WTC11 (cell line): ENCODE measurements at regions not wholly inside any gene's neighbourhood (a gene's known extent, or its start where the extent isn't known, plus 50 kb on each side); places are given as distances from the start of the nearest gene placed in this dataset.

Experiments
- ATAC-seq: fragments of 200-7000 bp; cut with Tn5 transposase; 2 replicates; pipeline ENCODE4 v1.10.0; 2021; ENCODE audit warnings: mild to moderate bottlenecking, moderate library complexity
- CTCF ChIA-PET: fragments of 300-600 bp; sonication (Branson Sonifier 250); formaldehyde crosslinking; loops from one replicate; lab custom pipeline; 2021; ENCODE audit warnings: antibody characterized with exemption; lab: Charles Lee
- POLR2A ChIA-PET: fragments of 350-600 bp; sonication (Branson Sonifier 250); formaldehyde crosslinking; loops from one replicate; lab custom pipeline; 2021; ENCODE audit warnings: antibody characterized with exemption; lab: Charles Lee
- DNase-seq: peaks from one replicate; pipeline ENCODE4 v3.0.0; 2021; ENCODE audit warnings: low spot score
- H3K27ac Mint-ChIP-seq: 2 replicates; pipeline ENCODE4 v1.8.0; 2021; ENCODE audit warnings: mixed read lengths
- H3K27me3 Mint-ChIP-seq: 2 replicates; pipeline ENCODE4 v1.8.0; 2021; ENCODE audit warnings: low read depth, mild to moderate bottlenecking, moderate library complexity, mixed read lengths
- H3K36me3 Mint-ChIP-seq: 2 replicates; pipeline ENCODE4 v1.8.0; 2021; ENCODE audit warnings: mixed read lengths
- H3K4me1 Mint-ChIP-seq: 2 replicates; pipeline ENCODE4 v1.8.0; 2022; ENCODE audit warnings: mixed read lengths
- H3K4me3 Mint-ChIP-seq: 2 replicates; pipeline ENCODE4 v1.8.0; 2021; ENCODE audit warnings: mild to moderate bottlenecking, moderate library complexity, mixed read lengths
- H3K9me3 Mint-ChIP-seq: 2 replicates; pipeline ENCODE4 v1.8.0; 2021; ENCODE audit warnings: mixed read lengths
- ATF6 ChIP-seq: sonication (generic); formaldehyde crosslinking; IDR thresholded peaks from 2 replicates; pipeline ENCODE4 v1.8.1; 2023; ENCODE audit warnings: mild to moderate bottlenecking, missing genetic modification reagents
- CREM ChIP-seq: sonication (generic); formaldehyde crosslinking; IDR thresholded peaks from 2 replicates; pipeline ENCODE4 v1.8.1; 2022; ENCODE audit warnings: mild to moderate bottlenecking, missing genetic modification reagents, moderate library complexity
- CTCF ChIP-seq: fragments of 200-600 bp; IDR thresholded peaks from 2 replicates; pipeline ENCODE4 v1.8.0; 2022; ENCODE audit warnings: antibody characterized with exemption
- FOXP4 ChIP-seq: sonication (generic); formaldehyde crosslinking; IDR thresholded peaks from 2 replicates; pipeline ENCODE4 v1.8.0; 2022; ENCODE audit warnings: mild to moderate bottlenecking, missing genetic modification reagents
- JUN ChIP-seq: sonication (generic); formaldehyde crosslinking; IDR thresholded peaks from 2 replicates; pipeline ENCODE4 v1.8.0; 2023; ENCODE audit warnings: mild to moderate bottlenecking, missing genetic modification reagents
- NFE2L1 ChIP-seq: sonication (generic); formaldehyde crosslinking; IDR thresholded peaks from 2 replicates; pipeline ENCODE4 v1.8.1; 2023; ENCODE audit warnings: missing genetic modification reagents
- PRDM15 ChIP-seq: sonication (generic); formaldehyde crosslinking; IDR thresholded peaks from 2 replicates; pipeline ENCODE4 v1.8.0; 2022; ENCODE audit warnings: missing genetic modification reagents
- RELA ChIP-seq: sonication (generic); formaldehyde crosslinking; IDR thresholded peaks from 2 replicates; pipeline ENCODE4 v1.8.1; 2022; ENCODE audit warnings: missing genetic modification reagents, mild to moderate bottlenecking, borderline replicate concordance
- TP53 ChIP-seq: sonication (generic); formaldehyde crosslinking; IDR thresholded peaks from 2 replicates; pipeline ENCODE4 v1.8.1; 2023; ENCODE audit warnings: mild to moderate bottlenecking, missing genetic modification reagents
- ZBTB43 ChIP-seq: sonication (generic); formaldehyde crosslinking; IDR thresholded peaks from 2 replicates; pipeline ENCODE4 v1.8.1; 2023; ENCODE audit warnings: mild to moderate bottlenecking, missing genetic modification reagents
- ZMAT4 ChIP-seq: fragments of 250-450 bp; sonication (Bioruptor Pico); IDR thresholded peaks from 2 replicates; pipeline ENCODE4 v1.9.0; 2021; ENCODE audit warnings: mild to moderate bottlenecking
- ZNF138 ChIP-seq: sonication (generic); formaldehyde crosslinking; conservative IDR thresholded peaks from 2 replicates; pipeline ENCODE4 v1.8.1; 2022; ENCODE audit warnings: mild to moderate bottlenecking, moderate library complexity, missing genetic modification reagents
- ZNF219 ChIP-seq: sonication (generic); formaldehyde crosslinking; IDR thresholded peaks from 2 replicates; pipeline ENCODE4 v1.8.0; 2023; ENCODE audit warnings: missing genetic modification reagents, mild to moderate bottlenecking, borderline replicate concordance
- ZNF317 ChIP-seq: sonication (generic); formaldehyde crosslinking; IDR thresholded peaks from 2 replicates; pipeline ENCODE4 v1.8.1; 2023; ENCODE audit warnings: low read depth, mild to moderate bottlenecking, moderate library complexity, missing genetic modification reagents, borderline replicate concordance
- ZNF512 ChIP-seq: sonication (generic); formaldehyde crosslinking; IDR thresholded peaks from 2 replicates; pipeline ENCODE4 v1.8.1; 2022; ENCODE audit warnings: missing genetic modification reagents, borderline replicate concordance
- ZSCAN18 ChIP-seq: fragments of 250-450 bp; sonication (Bioruptor Pico); IDR thresholded peaks from 2 replicates; pipeline ENCODE4 v2.1.2; 2022; ENCODE audit warnings: mild to moderate bottlenecking, moderate library complexity

- TF ChIP-seq ZNF512 (no peak), ZBTB43 (CRISPR knock-in tag) (no peak), JUN (CRISPR knock-in tag) (no peak), FOXP4 (CRISPR knock-in tag) (no peak), ZSCAN18 (CRISPR knock-in tag) (no peak)
Observed at GRCh38 chr6:105618247-105618646, 215.4 kb upstream of the PREP start (continued).

- H3K36me3 Mint-ChIP-seq = peaks cover 19% of the 10 kb centered on the region
- H3K4me3 Mint-ChIP-seq = no peak overlapping the region
- POLR2A ChIA-PET = no interaction called here
- no peaks in the 10 kb centered on the region for H3K4me1 Mint-ChIP-seq
- ATAC-seq = no peak
- H3K27ac Mint-ChIP-seq = no peak overlapping the region
- no peaks in the 10 kb centered on the region for H3K27me3 Mint-ChIP-seq
- TF ChIP-seq RELA (no peak), JUN (CRISPR knock-in tag) (no peak), ZMAT4 (no peak)
- no peak for DNase-seq
- peaks cover 22% of the 10 kb centered on the region for H3K9me3 Mint-ChIP-seq
- CTCF ChIA-PET = no interaction called here
Observed at GRCh38 chr6:105616521-105616920, 213.6 kb upstream of the PREP start.

- Mint-ChIP-seq H3K27ac (no peak overlapping the region), H3K9me3 (peaks cover 20% of the 10 kb centered on the region), H3K36me3 (peaks cover 17% of the 10 kb centered on the region), H3K27me3 (no peaks in the 10 kb centered on the region), H3K4me1 (no peaks in the 10 kb centered on the region), H3K4me3 (no peak overlapping the region)
- no peak for ATAC-seq
- POLR2A ChIA-PET = no interaction called here
- CTCF ChIA-PET = no interaction called here
- no peak for DNase-seq
- TF ChIP-seq PRDM15 (CRISPR knock-in tag) (no peak), ZNF317 (CRISPR knock-in tag) (no peak), NFE2L1 (no peak), CREM (CRISPR knock-in tag) (no peak), ZNF138 (CRISPR knock-in tag) (no peak), TP53 (CRISPR knock-in tag) (no peak), ZNF219 (CRISPR knock-in tag) (no peak), ZBTB43 (CRISPR knock-in tag) (no peak), CTCF (no peak), ZMAT4 (no peak), ATF6 (CRISPR knock-in tag) (no peak)
Observed at GRCh38 chr6:105611606-105612005, 208.7 kb upstream of the PREP start.
